Fibroblast of mammary gland (primary cell): ENCODE measurements at regions not wholly inside any gene's neighbourhood (a gene's known extent, or its start where the extent isn't known, plus 50 kb on each side); places are given as distances from the start of the nearest gene placed in this dataset.
"Not testable (repeated sequence)": the region's sequence is repeated elsewhere in the genome, so short reads cannot be mapped to it uniquely, and the experiment has no call there.

ENCODE experiments used
- DNase-seq: peaks from one replicate; pipeline ENCODE4 v3.0.0-alpha.2; 2010; ENCODE audit warnings: low read depth
- H3K4me3 ChIP-seq: 2 replicates; pipeline ENCODE4 v1.5.1; 2011; ENCODE audit warnings: low read depth, mild to moderate bottlenecking, low read length, moderate library complexity; ENCODE audit not compliant: control insufficient read depth
- TF ChIP-seq, protein P1 (sequence below): conservative IDR thresholded peaks from 2 replicates; pipeline ENCODE4 v1.5.1; 2011; ENCODE audit warnings: low read depth, low read length, inconsistent platforms; ENCODE audit not compliant: control insufficient read depth, insufficient read depth

DNA sequence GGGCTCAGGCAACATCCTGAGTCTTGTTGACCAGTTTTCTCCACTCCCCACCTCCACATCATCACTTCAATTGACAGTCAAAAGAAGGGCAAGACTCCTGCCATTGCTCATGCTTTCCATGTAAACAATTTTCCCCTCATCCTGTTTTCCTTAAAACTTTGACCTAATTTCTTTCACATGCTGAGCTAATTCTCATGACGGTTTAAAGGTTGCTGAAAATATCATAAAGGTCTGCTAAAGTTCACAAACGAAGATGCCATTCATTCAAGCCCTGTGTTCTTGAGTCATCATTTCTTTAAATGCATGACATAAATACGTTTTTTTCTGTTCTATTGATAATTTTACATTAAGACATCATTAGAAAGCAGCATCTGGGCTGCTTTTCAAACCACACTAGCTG lies 353.9 kb downstream of the NKX6-1 start:
- no peak overlapping the region for H3K4me3 ChIP-seq
- TF ChIP-seq, protein P1, sequence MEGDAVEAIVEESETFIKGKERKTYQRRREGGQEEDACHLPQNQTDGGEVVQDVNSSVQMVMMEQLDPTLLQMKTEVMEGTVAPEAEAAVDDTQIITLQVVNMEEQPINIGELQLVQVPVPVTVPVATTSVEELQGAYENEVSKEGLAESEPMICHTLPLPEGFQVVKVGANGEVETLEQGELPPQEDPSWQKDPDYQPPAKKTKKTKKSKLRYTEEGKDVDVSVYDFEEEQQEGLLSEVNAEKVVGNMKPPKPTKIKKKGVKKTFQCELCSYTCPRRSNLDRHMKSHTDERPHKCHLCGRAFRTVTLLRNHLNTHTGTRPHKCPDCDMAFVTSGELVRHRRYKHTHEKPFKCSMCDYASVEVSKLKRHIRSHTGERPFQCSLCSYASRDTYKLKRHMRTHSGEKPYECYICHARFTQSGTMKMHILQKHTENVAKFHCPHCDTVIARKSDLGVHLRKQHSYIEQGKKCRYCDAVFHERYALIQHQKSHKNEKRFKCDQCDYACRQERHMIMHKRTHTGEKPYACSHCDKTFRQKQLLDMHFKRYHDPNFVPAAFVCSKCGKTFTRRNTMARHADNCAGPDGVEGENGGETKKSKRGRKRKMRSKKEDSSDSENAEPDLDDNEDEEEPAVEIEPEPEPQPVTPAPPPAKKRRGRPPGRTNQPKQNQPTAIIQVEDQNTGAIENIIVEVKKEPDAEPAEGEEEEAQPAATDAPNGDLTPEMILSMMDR: no peak

DNA sequence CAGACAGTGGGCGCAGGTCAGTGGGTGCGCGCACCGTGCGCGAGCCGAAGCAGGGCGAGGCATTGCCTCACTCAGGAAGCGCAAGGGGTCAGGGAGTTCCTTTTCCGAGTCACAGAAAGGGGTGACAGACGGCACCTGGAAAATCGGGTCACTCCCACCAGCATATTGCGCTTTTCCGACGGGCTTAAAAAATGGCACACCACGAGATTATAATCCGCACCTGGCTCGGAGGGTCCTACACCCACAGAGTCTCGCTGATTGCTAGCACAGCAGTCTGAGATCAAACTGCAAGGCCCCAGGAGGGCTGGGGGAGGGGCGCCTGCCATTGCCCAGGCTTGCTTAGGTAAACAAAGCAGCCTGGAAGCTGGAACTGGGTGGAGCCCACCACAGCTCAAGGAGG lies 372.2 kb downstream of the NKX6-1 start:
- DNase-seq, H3K4me3 ChIP-seq: not testable (repeated sequence)

More for the DNA sequence above, 353.9 kb downstream of the NKX6-1 start:
- peak; percentile 27 for DNase-seq

DNA sequence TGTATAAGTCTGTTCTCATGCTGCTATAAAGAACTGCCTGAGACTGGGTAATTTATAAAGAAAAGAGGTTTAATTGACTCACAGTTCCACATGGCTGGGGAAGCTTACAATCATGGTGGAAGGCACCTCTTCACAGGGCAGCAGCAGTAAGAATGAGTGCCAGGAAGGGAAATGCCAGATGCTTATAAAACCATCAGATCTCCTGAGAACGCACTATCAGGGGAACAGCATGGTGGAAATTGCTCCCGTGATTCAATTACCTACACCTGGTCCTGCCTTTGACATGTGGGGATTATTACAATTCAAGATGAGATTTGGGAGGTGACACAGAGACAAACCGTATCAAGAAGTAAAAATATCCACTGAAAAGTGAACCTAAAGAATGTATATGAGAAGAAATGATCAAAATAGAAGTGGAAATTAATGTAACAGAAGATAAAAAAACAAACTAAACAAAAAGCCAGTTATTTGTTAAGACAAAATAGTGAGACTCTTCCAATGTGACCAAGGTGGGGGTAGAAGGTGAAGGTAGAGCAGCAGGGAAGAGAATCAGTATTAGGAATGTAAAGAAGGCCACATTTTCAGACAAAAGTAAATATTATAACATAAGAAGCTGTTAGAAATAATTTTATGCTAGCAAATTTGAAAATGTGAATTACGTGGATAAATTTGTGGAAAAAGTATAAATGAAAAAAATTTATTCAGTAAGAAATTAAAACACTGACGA lies 372.9 kb downstream of the NKX6-1 start:
- H3K4me3 ChIP-seq: no peak overlapping the region
- DNase-seq: no peak
- TF ChIP-seq, protein P1: no peak

DNA sequence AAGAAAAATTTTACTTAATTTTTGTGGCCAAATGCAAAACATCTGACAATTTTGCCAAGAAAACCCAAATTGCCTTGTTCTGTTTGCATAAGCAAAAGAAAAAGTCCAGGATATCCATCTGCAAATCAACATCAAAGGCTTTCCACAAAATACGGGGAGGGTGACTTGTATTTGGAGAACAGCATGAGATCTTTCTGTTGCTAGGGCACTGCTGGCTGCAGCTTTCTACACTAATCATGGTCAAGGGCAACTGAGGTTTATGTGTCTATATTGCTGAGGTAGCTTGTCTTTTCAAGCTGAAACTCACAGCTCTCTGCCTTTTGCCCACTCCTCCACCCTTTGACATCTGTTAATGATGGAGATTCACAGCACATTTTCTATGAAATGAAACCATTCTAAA lies 389.1 kb downstream of the NKX6-1 start:
- no peak for DNase-seq
- H3K4me3 ChIP-seq: no peak overlapping the region
- TF ChIP-seq, protein P1: no peak

DNA sequence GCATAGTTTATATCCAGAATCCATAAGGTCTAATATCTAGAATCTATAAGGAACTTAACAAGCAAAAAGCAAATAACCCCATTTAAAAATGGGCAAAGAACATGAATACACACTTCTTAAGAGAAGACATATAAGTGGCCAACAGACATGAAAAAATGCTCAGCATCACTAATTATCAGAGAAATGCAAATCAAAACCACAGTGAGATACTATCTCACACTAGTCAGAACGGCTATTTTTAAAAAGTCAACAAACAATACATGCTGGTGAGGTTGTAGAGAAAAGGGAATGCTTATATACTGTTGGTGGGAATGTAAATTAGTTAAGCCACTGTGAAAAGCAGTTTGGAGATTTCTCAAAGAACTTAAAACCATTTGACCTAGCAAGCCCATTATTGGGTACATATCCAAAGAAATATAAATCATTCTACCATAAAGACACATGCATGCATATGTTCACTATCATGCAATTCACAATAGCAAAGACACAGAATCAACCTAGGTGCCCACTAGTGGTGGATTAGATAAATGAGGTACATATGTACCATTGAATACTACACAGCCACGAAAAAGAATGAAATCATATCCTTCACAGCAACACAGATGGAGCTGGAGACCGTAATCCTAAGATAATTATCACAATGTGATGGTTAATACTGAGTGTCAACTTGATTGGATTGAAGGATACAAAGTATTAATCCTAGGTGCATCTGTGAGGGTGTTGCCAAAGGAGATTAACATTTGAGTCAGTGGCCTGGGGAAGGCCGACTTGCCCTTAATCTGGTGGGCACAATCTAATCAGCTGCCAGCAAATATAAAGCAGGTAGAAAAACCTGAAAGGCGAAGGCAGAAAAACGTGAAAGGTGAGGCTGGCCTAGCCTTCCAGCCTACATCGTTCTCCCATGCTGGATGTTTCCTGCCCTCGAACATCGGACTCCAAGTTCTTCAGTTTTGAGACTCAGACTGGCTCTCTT lies 397.2 kb downstream of the NKX6-1 start:
- DNase-seq, H3K4me3 ChIP-seq: not testable (repeated sequence)

DNA sequence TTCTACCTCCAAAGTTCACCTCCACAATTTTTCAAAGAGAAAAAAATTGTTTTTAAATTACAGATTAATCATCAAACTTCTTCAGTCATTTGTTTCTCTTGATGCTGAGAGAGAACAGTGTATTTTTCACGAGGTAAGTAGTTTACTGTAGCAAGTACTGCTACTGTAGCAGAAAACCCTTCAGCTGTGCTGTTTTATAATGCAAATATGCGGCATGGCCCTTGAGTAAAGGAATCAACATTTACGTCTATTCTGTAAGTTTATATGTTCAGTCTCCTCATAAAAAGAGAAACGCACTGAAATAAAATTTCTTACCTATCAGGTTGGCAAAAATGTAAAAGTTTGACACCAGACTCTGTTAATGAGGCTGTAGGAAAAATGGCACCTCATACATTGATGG lies 399.0 kb downstream of the NKX6-1 start:
- H3K4me3 ChIP-seq: no peak overlapping the region
- DNase-seq: no peak
- TF ChIP-seq, protein P1: no peak

DNA sequence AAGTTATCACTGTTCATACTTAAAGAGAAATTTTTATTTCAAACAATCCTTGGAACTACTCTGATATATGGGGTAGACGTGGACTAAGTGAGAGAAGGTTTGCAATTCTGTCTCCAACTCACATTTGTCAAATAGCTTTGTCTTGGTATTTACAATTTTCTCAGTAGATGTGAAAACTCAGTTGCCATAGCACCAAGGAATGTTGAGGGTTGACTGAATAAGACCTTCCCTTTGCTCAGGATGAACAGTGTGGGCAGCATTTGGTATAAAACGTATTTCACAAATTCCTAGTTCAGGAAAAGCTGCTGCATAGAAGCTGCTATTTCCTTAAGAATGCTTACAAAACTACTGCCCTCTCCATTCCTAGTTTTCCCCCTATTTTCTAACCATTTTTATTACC lies 399.5 kb downstream of the NKX6-1 start:
- no peak overlapping the region for H3K4me3 ChIP-seq
- TF ChIP-seq, protein P1: no peak
- DNase-seq: no peak
